Neural cell (in vitro differentiated cells): ENCODE measurements at regions not wholly inside any gene's neighbourhood (a gene's known extent, or its start where the extent isn't known, plus 50 kb on each side); places are given as distances from the start of the nearest gene placed in this dataset.

Experiments used
- H2AFZ ChIP-seq: fragments of 200-600, 300-800 bp; sonication (generic), shearing (Covaris generic); 2 replicates; pipeline ENCODE4 v1.6.0; 2014; ENCODE audit warnings: low read depth, mild to moderate bottlenecking, antibody characterized with exemption, low read length, moderate library complexity
- H3F3A ChIP-seq: fragments of 200-600 bp; shearing (Covaris generic); 2 replicates; pipeline ENCODE4 v1.6.1; 2016; ENCODE audit warnings: mild to moderate bottlenecking, moderate library complexity, mixed read lengths, antibody characterized with exemption, low read length; ENCODE audit not compliant: insufficient read depth, poor library complexity, severe bottlenecking
- H3K27ac ChIP-seq: fragments of 200-600, 300-800 bp; sonication (generic), shearing (Covaris generic); 2 replicates; pipeline ENCODE4 v1.5.1; 2014; ENCODE audit warnings: mild to moderate bottlenecking, low read length, moderate library complexity
- H3K27me3 ChIP-seq: fragments of 300-800, 200-600 bp; sonication (generic), shearing (Covaris generic); 2 replicates; pipeline ENCODE4 v1.6.0; 2014; ENCODE audit warnings: mild to moderate bottlenecking, low read depth, low read length, moderate library complexity; ENCODE audit not compliant: insufficient read depth
- H3K36me3 ChIP-seq: fragments of 300-800, 200-600 bp; sonication (generic), shearing (Covaris generic); 2 replicates; pipeline ENCODE4 v1.5.1; 2014; ENCODE audit warnings: mild to moderate bottlenecking, antibody characterized with exemption, low read length, moderate library complexity; ENCODE audit not compliant: insufficient read depth
- H3K4me2 ChIP-seq: fragments of 300-800, 200-600 bp; sonication (generic), shearing (Covaris generic); 2 replicates; pipeline ENCODE4 v1.6.0; 2014; ENCODE audit warnings: mild to moderate bottlenecking, low read length
- H3K4me3 ChIP-seq: fragments of 300-800, 200-600 bp; sonication (generic), shearing (Covaris generic); 2 replicates; pipeline ENCODE4 v1.5.1; 2014; ENCODE audit warnings: mild to moderate bottlenecking, low read length, moderate library complexity
- H3K79me2 ChIP-seq: fragments of 200-600 bp; shearing (Covaris generic); replicated peaks from 2 replicates; pipeline ENCODE4 v1.6.0; 2014; ENCODE audit warnings: mild to moderate bottlenecking, low read length, moderate library complexity; ENCODE audit not compliant: insufficient read depth
- H3K9ac ChIP-seq: fragments of 300-800, 200-600 bp; sonication (generic), shearing (Covaris generic); 2 replicates; pipeline ENCODE4 v1.6.1; 2016; ENCODE audit warnings: mild to moderate bottlenecking, low read length, mixed read lengths
- H3K9me2 ChIP-seq: fragments of 200-600 bp; shearing (Covaris generic); 2 replicates; pipeline ENCODE4 v1.6.1; 2016; ENCODE audit warnings: mild to moderate bottlenecking, low read length, mixed read lengths; ENCODE audit not compliant: insufficient read depth
- H3K9me3 ChIP-seq: fragments of 200-600, 300-800 bp; sonication (generic), shearing (Covaris generic); 2 replicates; pipeline ENCODE4 v1.6.1; 2016; ENCODE audit warnings: mild to moderate bottlenecking, mixed run types, low read length, moderate library complexity, mixed read lengths
- H4K20me1 ChIP-seq: fragments of 200-600 bp; shearing (Covaris generic); 2 replicates; pipeline ENCODE4 v1.6.1; 2016; ENCODE audit warnings: mild to moderate bottlenecking, mixed run types; ENCODE audit not compliant: insufficient read depth
- CTCF ChIP-seq: fragments of 450-650 bp; IDR thresholded peaks from 2 replicates; pipeline ENCODE4 v1.5.1; 2014; ENCODE audit warnings: antibody characterized with exemption, mild to moderate bottlenecking, moderate library complexity; ENCODE audit not compliant: poor library complexity, severe bottlenecking
- EP300 ChIP-seq: fragments of 450-650 bp; conservative IDR thresholded peaks from 2 replicates; pipeline ENCODE4 v1.6.1; 2014; ENCODE audit warnings: antibody characterized with exemption, mild to moderate bottlenecking, moderate library complexity; ENCODE audit not compliant: poor library complexity, severe bottlenecking
- EZH2 ChIP-seq: fragments of 200-600, 300-800 bp; shearing (Covaris generic), sonication (generic); IDR thresholded peaks from 2 replicates; pipeline ENCODE4 v1.6.1; 2014; ENCODE audit warnings: antibody characterized with exemption, low read length, borderline replicate concordance, mild to moderate bottlenecking; ENCODE audit not compliant: insufficient read depth, poor library complexity, severe bottlenecking
- MXI1 ChIP-seq: fragments of 450-650 bp; conservative IDR thresholded peaks from 2 replicates; pipeline ENCODE4 v1.6.1; 2014; ENCODE audit warnings: antibody characterized with exemption, mild to moderate bottlenecking; ENCODE audit not compliant: poor library complexity, severe bottlenecking
- POLR2AphosphoS5 ChIP-seq: IDR thresholded peaks from 2 replicates; pipeline ENCODE4 v1.6.1; 2012
- RAD21 ChIP-seq: fragments of 450-650 bp; conservative IDR thresholded peaks from 2 replicates; pipeline ENCODE4 v1.6.1; 2014; ENCODE audit warnings: antibody characterized with exemption, mild to moderate bottlenecking, moderate library complexity
- REST ChIP-seq: IDR thresholded peaks from 2 replicates; pipeline ENCODE4 v1.6.1; 2012; ENCODE audit warnings: borderline replicate concordance
- SMC3 ChIP-seq: fragments of 450-650 bp; conservative IDR thresholded peaks from 2 replicates; pipeline ENCODE4 v1.6.1; 2014; ENCODE audit warnings: antibody characterized with exemption, mild to moderate bottlenecking, moderate library complexity; ENCODE audit not compliant: poor library complexity
- TAF1 ChIP-seq: IDR thresholded peaks from 2 replicates; pipeline ENCODE4 v1.6.1; 2012; ENCODE audit warnings: low read depth

GRCh38 chr2:2727876-2728511 is 396.9 kb upstream of the MYT1L start:
- H3K9me3 ChIP-seq: no peaks in the 10 kb centered on the region
- no peaks in the 10 kb centered on the region for H3K36me3 ChIP-seq
- H3K4me2 ChIP-seq: no peak overlapping the region
- H3K27ac ChIP-seq: no peak overlapping the region
- no peaks in the 10 kb centered on the region for H3K79me2 ChIP-seq
- H3K9me2 ChIP-seq: no peaks in the 10 kb centered on the region
- no peak overlapping the region for H3K4me3 ChIP-seq
- TF ChIP-seq POLR2AphosphoS5 (no peak), REST (no peak), EP300 (no peak), TAF1 (no peak)
- no peaks in the 10 kb centered on the region for H3K27me3 ChIP-seq
- H3F3A ChIP-seq: no peaks in the 10 kb centered on the region
- no peak overlapping the region for H3K9ac ChIP-seq
- H2AFZ ChIP-seq: no peak overlapping the region
- no peaks in the 10 kb centered on the region for H4K20me1 ChIP-seq

- Histone ChIP-seq H3K9me2 (no peaks in the 10 kb centered on the region), H4K20me1 (no peaks in the 10 kb centered on the region), H3K79me2 (no peaks in the 10 kb centered on the region), H3K4me2 (no peak overlapping the region), H3K27me3 (no peaks in the 10 kb centered on the region), H3K9me3 (no peaks in the 10 kb centered on the region), H3F3A (no peaks in the 10 kb centered on the region), H3K9ac (no peak overlapping the region), H2AFZ (no peak overlapping the region), H3K27ac (no peak overlapping the region), H3K36me3 (no peaks in the 10 kb centered on the region), H3K4me3 (no peak overlapping the region)
- no peak for TF ChIP-seq EP300
- no peak for TF ChIP-seq MXI1
- TF ChIP-seq REST: no peak
- no peak for TF ChIP-seq CTCF
- TF ChIP-seq POLR2AphosphoS5: no peak
- TF ChIP-seq SMC3: no peak
- no peak for TF ChIP-seq TAF1
- no peak for TF ChIP-seq RAD21
- TF ChIP-seq EZH2: no peak
These were observed 395.1 kb upstream of the MYT1L start for GRCh38 chr2:2726163-2726562.
